GM18511 (cell line): ENCODE measurements at regions not wholly inside any gene's neighbourhood (a gene's known extent, or its start where the extent isn't known, plus 50 kb on each side); places are given as distances from the start of the nearest gene placed in this dataset.

ENCODE experiments used
- ATAC-seq: cut with Tn5 transposase; IDR thresholded peaks from one replicate; pipeline ENCODE4 v1.9.1; 2021; ENCODE audit warnings: mild to moderate bottlenecking, moderate library complexity; ENCODE audit not compliant: unreplicated experiment

GRCh38 chr5:166363087-166363760 is 1928.2 kb upstream of the WWC1 start:
- no peak for ATAC-seq

- no peak for ATAC-seq
Measured at GRCh38 chr5:166365164-166365563, 1926.3 kb upstream of the WWC1 start.

- ATAC-seq: no peak
Measured at GRCh38 chr5:166367391-166367790, 1924.1 kb upstream of the WWC1 start.

- ATAC-seq: no peak
Measured at GRCh38 chr5:166369346-166369745, 1922.1 kb upstream of the WWC1 start.

GRCh38 chr5:166369807-166370206 is 1921.6 kb upstream of the WWC1 start:
- ATAC-seq: no peak

- ATAC-seq: no peak
Measured at GRCh38 chr5:166370928-166371690, 1920.3 kb upstream of the WWC1 start.

- no peak for ATAC-seq
Measured at GRCh38 chr5:166373817-166374216, 1917.6 kb upstream of the WWC1 start.

GRCh38 chr5:166377756-166378155 is 1913.7 kb upstream of the WWC1 start:
- no peak for ATAC-seq

GRCh38 chr5:166379517-166379916 is 1911.9 kb upstream of the WWC1 start:
- ATAC-seq: no peak

- ATAC-seq: no peak
Measured at GRCh38 chr5:166382031-166382430, 1909.4 kb upstream of the WWC1 start.

- no peak for ATAC-seq
Measured at GRCh38 chr5:166398131-166398530, 1893.3 kb upstream of the WWC1 start.

- ATAC-seq: no peak
Measured at GRCh38 chr5:166399781-166400180, 1891.7 kb upstream of the WWC1 start.

GRCh38 chr5:166401391-166401790 is 1890.1 kb upstream of the WWC1 start:
- ATAC-seq: no peak

- ATAC-seq: no peak
Measured at GRCh38 chr5:166412191-166412590, 1879.3 kb upstream of the WWC1 start.

GRCh38 chr5:166427211-166427610 is 1864.2 kb upstream of the WWC1 start:
- ATAC-seq: no peak

- no peak for ATAC-seq
Measured at GRCh38 chr5:166428264-166428803, 1863.1 kb upstream of the WWC1 start.

GRCh38 chr5:166430491-166431319 is 1860.7 kb upstream of the WWC1 start:
- no peak for ATAC-seq

GRCh38 chr5:166431456-166431855 is 1860.0 kb upstream of the WWC1 start:
- no peak for ATAC-seq

GRCh38 chr5:166433679-166434078 is 1857.8 kb upstream of the WWC1 start:
- ATAC-seq: no peak

GRCh38 chr5:166436872-166437271 is 1854.6 kb upstream of the WWC1 start:
- ATAC-seq: no peak

GRCh38 chr5:166486348-166486747 is 1805.1 kb upstream of the WWC1 start:
- ATAC-seq: no peak
